GM12873 (cell line): ENCODE measurements at regions not wholly inside any gene's neighbourhood (a gene's known extent, or its start where the extent isn't known, plus 50 kb on each side); places are given as distances from the start of the nearest gene placed in this dataset.

ENCODE experiments used
- TF ChIP-seq, protein P1 (sequence below): IDR thresholded peaks from 2 replicates; pipeline ENCODE4 v1.5.1; 2012; ENCODE audit warnings: low read depth, mild to moderate bottlenecking, moderate library complexity, low read length, control low read depth; ENCODE audit not compliant: insufficient read depth; ENCODE audit errors: missing control alignments

DNA sequence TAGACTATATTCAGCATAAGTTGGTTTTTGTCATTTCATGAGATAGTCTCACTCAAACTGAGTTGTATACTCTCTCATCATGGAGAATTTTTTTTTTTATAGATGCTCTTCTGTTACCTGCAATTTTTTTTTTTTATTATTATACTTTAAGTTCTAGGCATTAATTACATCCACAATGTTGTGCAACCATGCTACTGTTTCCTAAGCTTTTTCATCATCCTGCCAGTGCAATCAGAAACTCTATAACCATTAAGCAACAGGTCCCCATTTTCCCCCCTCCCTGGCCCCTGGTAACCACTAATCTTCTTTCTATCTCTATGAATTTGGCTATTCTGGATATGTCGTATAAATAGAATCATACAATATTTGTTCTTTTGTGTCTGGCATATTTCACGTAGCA, 321.6 kb downstream of the STIM2 start:
- TF ChIP-seq, protein P1, sequence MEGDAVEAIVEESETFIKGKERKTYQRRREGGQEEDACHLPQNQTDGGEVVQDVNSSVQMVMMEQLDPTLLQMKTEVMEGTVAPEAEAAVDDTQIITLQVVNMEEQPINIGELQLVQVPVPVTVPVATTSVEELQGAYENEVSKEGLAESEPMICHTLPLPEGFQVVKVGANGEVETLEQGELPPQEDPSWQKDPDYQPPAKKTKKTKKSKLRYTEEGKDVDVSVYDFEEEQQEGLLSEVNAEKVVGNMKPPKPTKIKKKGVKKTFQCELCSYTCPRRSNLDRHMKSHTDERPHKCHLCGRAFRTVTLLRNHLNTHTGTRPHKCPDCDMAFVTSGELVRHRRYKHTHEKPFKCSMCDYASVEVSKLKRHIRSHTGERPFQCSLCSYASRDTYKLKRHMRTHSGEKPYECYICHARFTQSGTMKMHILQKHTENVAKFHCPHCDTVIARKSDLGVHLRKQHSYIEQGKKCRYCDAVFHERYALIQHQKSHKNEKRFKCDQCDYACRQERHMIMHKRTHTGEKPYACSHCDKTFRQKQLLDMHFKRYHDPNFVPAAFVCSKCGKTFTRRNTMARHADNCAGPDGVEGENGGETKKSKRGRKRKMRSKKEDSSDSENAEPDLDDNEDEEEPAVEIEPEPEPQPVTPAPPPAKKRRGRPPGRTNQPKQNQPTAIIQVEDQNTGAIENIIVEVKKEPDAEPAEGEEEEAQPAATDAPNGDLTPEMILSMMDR = no peak

DNA sequence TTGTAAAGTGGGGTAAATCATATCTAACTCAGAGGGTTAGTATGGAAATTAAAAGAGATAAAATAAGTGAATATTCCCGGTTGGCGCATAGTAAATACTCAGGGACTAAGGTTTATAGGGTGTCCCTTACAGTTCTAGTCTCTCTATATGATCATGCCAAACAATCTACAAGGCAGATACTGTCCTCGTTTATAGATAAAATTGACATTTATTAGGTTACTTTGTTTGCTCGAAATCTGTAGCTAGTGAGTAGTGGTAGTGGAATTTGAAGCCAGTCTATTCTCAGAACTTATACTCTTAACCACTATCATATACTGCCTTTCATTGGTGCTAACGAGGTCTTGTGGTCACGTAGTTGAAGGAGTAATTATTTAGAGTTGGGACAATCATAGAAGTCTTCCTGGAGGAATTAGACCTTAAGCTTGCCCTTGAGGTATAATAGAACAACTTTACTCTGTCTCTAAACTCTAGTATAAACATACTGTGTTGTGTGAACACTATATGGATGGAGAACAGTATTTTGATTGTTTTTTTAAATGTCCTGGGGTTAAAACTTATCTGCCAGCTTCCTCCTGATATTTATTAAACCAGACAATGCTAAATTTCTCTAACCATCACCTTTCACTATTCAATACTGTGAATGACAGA, 324.0 kb downstream of the STIM2 start:
- TF ChIP-seq, protein P1 = no peak

DNA sequence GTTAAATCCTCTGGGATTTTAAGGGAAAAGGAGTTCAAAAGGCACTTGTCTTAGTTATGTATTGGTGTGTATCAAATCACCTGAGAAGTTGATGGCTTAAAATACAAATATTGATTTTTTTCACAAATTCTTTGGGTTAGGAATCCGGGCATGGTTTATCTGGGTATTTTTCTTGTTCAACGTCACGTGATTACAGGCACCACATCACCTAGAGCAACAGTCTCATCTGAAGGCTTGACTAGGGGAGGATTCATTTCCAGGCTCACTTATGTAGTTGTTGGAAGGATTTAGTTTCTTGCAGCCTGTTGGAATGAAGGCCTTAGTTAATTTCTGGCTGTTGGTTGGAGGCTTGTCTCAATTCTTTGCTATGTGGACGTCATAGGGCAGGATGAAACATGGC, 326.1 kb downstream of the STIM2 start:
- TF ChIP-seq, protein P1 = no peak

DNA sequence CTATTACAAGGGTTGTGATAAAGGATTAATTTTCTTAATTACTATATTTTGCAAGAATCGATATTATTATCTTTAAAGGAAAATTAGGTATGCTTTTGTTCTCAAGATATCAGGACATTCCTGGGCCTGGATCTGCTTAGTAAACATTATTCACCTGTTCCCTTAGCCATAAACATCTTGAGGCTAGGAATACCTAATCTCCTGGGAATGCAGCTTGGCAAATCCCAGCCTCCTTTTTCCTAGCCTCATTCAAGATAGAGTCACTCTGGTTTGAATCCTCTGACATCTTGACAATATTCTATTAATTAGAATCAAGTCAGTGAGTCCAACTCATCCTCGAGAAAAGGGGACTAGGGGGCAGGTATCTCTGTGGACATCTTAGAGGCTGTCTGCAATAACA, 327.1 kb downstream of the STIM2 start:
- TF ChIP-seq, protein P1 = no peak

DNA sequence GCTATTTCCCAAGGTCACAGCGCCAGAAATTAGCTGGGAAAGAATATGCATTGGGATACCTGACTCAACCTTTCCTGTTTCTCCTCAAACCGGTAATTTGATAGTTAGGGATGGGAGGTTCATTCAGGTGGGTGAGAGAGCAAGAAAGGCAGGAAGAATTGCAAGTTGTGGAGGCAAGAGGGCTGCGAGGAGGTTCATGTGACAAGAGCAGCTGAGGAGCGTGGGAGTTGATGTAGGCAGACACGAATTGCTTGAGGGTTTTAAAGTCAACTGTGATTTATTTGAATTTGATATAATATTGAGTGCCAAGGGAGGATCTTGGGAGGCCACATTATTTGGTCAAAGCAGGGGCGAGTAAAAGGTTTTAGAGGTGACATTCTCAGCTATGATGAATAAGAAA, 329.0 kb downstream of the STIM2 start:
- TF ChIP-seq, protein P1 = no peak

DNA sequence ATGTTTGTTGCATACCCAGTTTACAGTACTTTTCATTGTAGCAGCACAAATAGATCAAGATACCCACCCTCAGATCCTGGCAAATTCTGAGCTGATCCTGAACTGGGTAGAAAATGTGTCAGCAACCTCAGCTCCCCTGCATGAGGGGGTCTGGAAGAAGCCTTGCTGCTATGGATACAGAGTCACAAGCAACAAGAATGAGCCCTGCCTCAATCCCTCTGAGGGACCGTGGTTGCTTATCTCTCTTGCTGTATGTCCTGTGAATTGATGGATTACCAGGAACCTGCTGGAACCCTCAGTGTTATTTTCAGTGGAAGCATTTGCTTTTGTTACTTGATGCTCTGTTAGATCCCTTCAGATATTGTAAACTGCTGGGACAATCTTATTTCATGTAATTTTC, 331.0 kb downstream of the STIM2 start:
- TF ChIP-seq, protein P1 = no peak

DNA sequence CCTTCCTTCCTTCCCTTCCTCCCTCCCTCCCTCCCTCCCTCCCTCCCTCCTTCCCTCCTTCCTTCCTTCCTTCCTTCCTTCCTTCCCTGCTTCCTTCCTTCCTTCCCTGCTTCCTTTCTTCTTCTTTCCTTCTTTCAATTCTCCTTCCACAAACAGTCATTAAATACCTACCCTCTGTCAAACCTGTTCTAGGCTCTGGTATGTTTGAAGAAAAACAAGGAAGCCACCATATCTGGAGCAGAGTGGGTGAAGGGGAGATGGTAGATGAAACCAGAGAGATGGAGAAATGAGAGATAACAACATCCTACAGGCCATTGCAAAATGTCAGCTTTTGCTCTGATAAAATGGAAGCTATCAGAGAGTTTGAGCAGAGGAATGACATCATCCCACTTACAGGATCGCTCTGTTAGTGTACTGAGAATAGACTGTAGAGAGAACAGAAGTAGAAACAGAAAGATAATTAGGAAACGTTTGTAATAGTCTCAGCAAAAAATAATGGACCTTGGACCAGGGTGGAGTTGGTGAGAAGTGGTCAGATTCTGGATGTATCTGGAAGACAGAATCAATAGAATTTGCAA, 334.0 kb downstream of the STIM2 start:
- TF ChIP-seq, protein P1 = no peak
